ENCODE measurements at regions not wholly inside any gene's neighbourhood (a gene's known extent, or its start where the extent isn't known, plus 50 kb on each side); places are given as distances from the start of the nearest gene placed in this dataset.

GRCh38 chr2:7966032-7966431, 715.8 kb upstream of the ID2 start:
- peaks cover 0 to 5% (median 0%) of the 10 kb centered on the region in 12 donors for H3K4me1 ChIP-seq
- H3K27ac ChIP-seq = no peak overlapping the region
- DNase-seq (no peak), ATAC-seq (no peak)
- WGBS, 4 donors = 53 to 82% (median 70%) methylated on average over 3 of the region's 3 CpGs
- no peak for TF ChIP-seq POLR2A (IDR thresholded peaks at IDR 0.05)
- no peak for TF ChIP-seq CTCF (IDR thresholded peaks at IDR 0.05)
- H3K27me3 ChIP-seq = no peaks in the 10 kb centered on the region
- no peak overlapping the region for H3K4me3 ChIP-seq
- H3K36me3 ChIP-seq = no peaks in the 10 kb centered on the region
- H3K9me3 ChIP-seq = no peaks in the 10 kb centered on the region
- intact Hi-C loops (cut with DNase I) = no loop called here

- Histone ChIP-seq H3K4me1 (peaks cover 0 to 5% (median 0%) of the 10 kb centered on the region in 12 donors), H3K27me3 (no peaks in the 10 kb centered on the region), H3K27ac (no peak overlapping the region), H3K4me3 (no peak overlapping the region), H3K9me3 (no peaks in the 10 kb centered on the region), H3K36me3 (no peaks in the 10 kb centered on the region)
- ATAC-seq (no peak), DNase-seq (no peak)
- TF ChIP-seq POLR2A (IDR thresholded peaks at IDR 0.05) (no peak), CTCF (IDR thresholded peaks at IDR 0.05) (no peak)
- intact Hi-C loops (cut with DNase I) = no loop called here
- 97 to 98% (median 98%) methylated on average over 6 of the region's 6 CpGs for WGBS, 4 donors
These were observed 714.0 kb upstream of the ID2 start for GRCh38 chr2:7967707-7968405.

- DNase-seq (no peak), ATAC-seq (no peak)
- no peaks in the 10 kb centered on the region for H3K9me3 ChIP-seq
- H3K27ac ChIP-seq = no peak overlapping the region
- H3K4me3 ChIP-seq = no peak overlapping the region
- intact Hi-C loops (cut with DNase I) = no loop called here
- 73 to 83% (median 77%) methylated on average over 10 of the region's 10 CpGs for WGBS, 4 donors
- H3K36me3 ChIP-seq = no peaks in the 10 kb centered on the region
- TF ChIP-seq CTCF (IDR thresholded peaks at IDR 0.05) = no peak
- no peak for TF ChIP-seq POLR2A (IDR thresholded peaks at IDR 0.05)
- no peaks in the 10 kb centered on the region for H3K27me3 ChIP-seq
- H3K4me1 ChIP-seq = peaks cover 0 to 5% (median 0%) of the 10 kb centered on the region in 12 donors
These were observed 711.9 kb upstream of the ID2 start for GRCh38 chr2:7969756-7970515.

GRCh38 chr2:7971248-7971647, 710.6 kb upstream of the ID2 start:
- H3K27me3 ChIP-seq = no peaks in the 10 kb centered on the region
- DNase-seq (no peak), ATAC-seq (no peak)
- TF ChIP-seq POLR2A (IDR thresholded peaks at IDR 0.05) = no peak
- TF ChIP-seq CTCF (IDR thresholded peaks at IDR 0.05) = no peak
- H3K9me3 ChIP-seq = no peaks in the 10 kb centered on the region
- no peaks in the 10 kb centered on the region for H3K36me3 ChIP-seq
- intact Hi-C loops (cut with DNase I) = no loop called here
- no peak overlapping the region for H3K4me3 ChIP-seq
- H3K27ac ChIP-seq = no peak overlapping the region
- peaks cover 0 to 5% (median 0%) of the 10 kb centered on the region in 12 donors for H3K4me1 ChIP-seq
- WGBS, 4 donors = 85 to 87% (median 86%) methylated on average over 2 of the region's 2 CpGs

All from heart left ventricle (tissue), 16 donors.